K562 (cell line): ENCODE measurements at regions not wholly inside any gene's neighbourhood (a gene's known extent, or its start where the extent isn't known, plus 50 kb on each side); places are given as distances from the start of the nearest gene placed in this dataset.

Experiments used
- CHD2 ChIP-seq: IDR thresholded peaks from 2 replicates; pipeline ENCODE4 v1.6.1; 2011; ENCODE audit warnings: low read depth, low read length
- CREB1 ChIP-seq, 2 experiments: sonication (generic) in 1 of 2; formaldehyde crosslinking in 1 of 2; IDR thresholded peaks; 2 replicates each; pipeline versions ENCODE4 v1.6.1 to v1.8.0; 2012 to 2022; ENCODE audit warnings: inconsistent platforms in 1 of 2, mild to moderate bottlenecking in 1 of 2, missing genetic modification reagents in 1 of 2, moderate library complexity in 1 of 2
- EP300 ChIP-seq: IDR thresholded peaks from 2 replicates; pipeline ENCODE4 v1.6.1; 2012; ENCODE audit warnings: low read length, improper control_type of control experiment
- EZH2 ChIP-seq: IDR thresholded peaks from 2 replicates; pipeline ENCODE4 v1.6.1; 2012; ENCODE audit warnings: low read depth, mild to moderate bottlenecking, inconsistent platforms, low read length, borderline replicate concordance
- KAT7 ChIP-seq: sonication (generic); formaldehyde crosslinking; IDR thresholded peaks from 2 replicates; pipeline ENCODE4 v1.8.0; 2022; ENCODE audit warnings: missing genetic modification reagents, mild to moderate bottlenecking, borderline replicate concordance
- RAD21 ChIP-seq, 2 experiments: fragments of 250-450 bp in 1 of 2; fragments of 450-650 bp in 1 of 2; sonication (Bioruptor Pico) in 1 of 2; formaldehyde crosslinking in 1 of 2; IDR thresholded peaks in 1 of 2; conservative IDR thresholded peaks in 1 of 2; 2 replicates each; pipeline versions ENCODE4 v1.4.0 to v1.8.0; 2020 to 2022; ENCODE audit warnings: mild to moderate bottlenecking in 2 of 2, moderate library complexity in 1 of 2
- SMC3 ChIP-seq: conservative IDR thresholded peaks from 2 replicates; pipeline ENCODE4 v1.6.1; 2011; ENCODE audit warnings: low read depth, low read length, improper control_type of control experiment; ENCODE audit not compliant: insufficient read depth
- ZEB2 ChIP-seq: fragments of 450-650 bp; IDR thresholded peaks from 2 replicates; pipeline ENCODE4 v1.6.1; 2016
- ZNF121 ChIP-seq: sonication (generic); formaldehyde crosslinking; conservative IDR thresholded peaks from 2 replicates; pipeline ENCODE4 v1.8.0; 2022; ENCODE audit warnings: missing genetic modification reagents
- ZNF436 ChIP-seq: fragments of 250-450, 450-650 bp; sonication (Bioruptor Pico); formaldehyde crosslinking; IDR thresholded peaks from 2 replicates; pipeline ENCODE4 v1.7.0; 2020; ENCODE audit warnings: mild to moderate bottlenecking
- TF ChIP-seq, protein P1 (sequence below): sonication (generic); formaldehyde crosslinking; IDR thresholded peaks from 2 replicates; pipeline ENCODE4 v1.8.0; 2022; ENCODE audit warnings: missing genetic modification reagents, mild to moderate bottlenecking, borderline replicate concordance

DNA sequence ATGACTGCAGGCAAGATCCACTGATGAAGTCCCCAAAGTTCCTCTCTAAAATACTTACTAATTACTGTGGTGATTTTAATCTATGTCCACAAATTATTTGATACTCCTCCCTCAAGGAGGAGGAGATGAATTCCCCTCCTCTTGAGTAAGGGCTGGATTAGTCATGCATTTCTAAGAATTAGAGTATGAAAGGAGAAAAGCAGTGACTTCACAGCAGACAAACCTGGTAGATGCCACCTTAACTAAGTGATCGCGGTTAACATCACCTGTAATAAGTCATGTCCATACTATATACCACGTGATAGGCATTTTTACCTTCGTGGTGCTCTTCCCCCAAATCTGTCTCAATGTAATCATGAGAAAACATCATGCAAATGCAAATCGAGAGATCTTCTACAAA is 52.0 kb upstream of the TSPAN18 start:
- TF ChIP-seq KAT7: no peak
- no peak for TF ChIP-seq EZH2
- no peak for TF ChIP-seq EP300
- no peak for TF ChIP-seq CREB1 (IDR thresholded peaks at IDR 0.05)
- no peak for TF ChIP-seq CREB1 (CRISPR knock-in tag; IDR thresholded peaks at IDR 0.05)
- TF ChIP-seq CHD2: no peak
- no peak for TF ChIP-seq SMC3
- no peak for TF ChIP-seq ZNF121 (CRISPR knock-in tag)
- no peak for TF ChIP-seq ZNF436 (CRISPR knock-in tag)
- TF ChIP-seq, protein P1, sequence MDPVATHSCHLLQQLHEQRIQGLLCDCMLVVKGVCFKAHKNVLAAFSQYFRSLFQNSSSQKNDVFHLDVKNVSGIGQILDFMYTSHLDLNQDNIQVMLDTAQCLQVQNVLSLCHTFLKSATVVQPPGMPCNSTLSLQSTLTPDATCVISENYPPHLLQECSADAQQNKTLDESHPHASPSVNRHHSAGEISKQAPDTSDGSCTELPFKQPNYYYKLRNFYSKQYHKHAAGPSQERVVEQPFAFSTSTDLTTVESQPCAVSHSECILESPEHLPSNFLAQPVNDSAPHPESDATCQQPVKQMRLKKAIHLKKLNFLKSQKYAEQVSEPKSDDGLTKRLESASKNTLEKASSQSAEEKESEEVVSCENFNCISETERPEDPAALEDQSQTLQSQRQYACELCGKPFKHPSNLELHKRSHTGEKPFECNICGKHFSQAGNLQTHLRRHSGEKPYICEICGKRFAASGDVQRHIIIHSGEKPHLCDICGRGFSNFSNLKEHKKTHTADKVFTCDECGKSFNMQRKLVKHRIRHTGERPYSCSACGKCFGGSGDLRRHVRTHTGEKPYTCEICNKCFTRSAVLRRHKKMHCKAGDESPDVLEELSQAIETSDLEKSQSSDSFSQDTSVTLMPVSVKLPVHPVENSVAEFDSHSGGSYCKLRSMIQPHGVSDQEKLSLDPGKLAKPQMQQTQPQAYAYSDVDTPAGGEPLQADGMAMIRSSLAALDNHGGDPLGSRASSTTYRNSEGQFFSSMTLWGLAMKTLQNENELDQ (CRISPR knock-in tag): no peak
- TF ChIP-seq ZEB2: no peak
- TF ChIP-seq RAD21 (CRISPR knock-in tag; conservative IDR thresholded peaks at IDR 0.05 in 1 of 2, IDR thresholded peaks at IDR 0.05 in 1 of 2): no peak
